Right cardiac atrium (tissue), 5 donors: ENCODE measurements at regions not wholly inside any gene's neighbourhood (a gene's known extent, or its start where the extent isn't known, plus 50 kb on each side); places are given as distances from the start of the nearest gene placed in this dataset.

Experiments
- ATAC-seq, 2 donors: fragments of 200-7000 bp; cut with Tn5 transposase; one replicate each; pipeline versions ENCODE4 v1.8.0 to v1.9.1; 2020; ENCODE audit warnings: moderate library complexity in 2 of 2, mild to moderate bottlenecking in 1 of 2
- DNase-seq, 3 donors: peaks; one replicate each; pipeline ENCODE4 v3.0.0-alpha.2; 2020
- H3K27ac ChIP-seq: one replicate; pipeline ENCODE4 v1.5.1; 2013; ENCODE audit warnings: mild to moderate bottlenecking, low read length, control low read depth, moderate library complexity
- H3K27me3 ChIP-seq: one replicate; pipeline ENCODE4 v1.6.1; 2013; ENCODE audit not compliant: control insufficient read depth, insufficient read depth
- H3K4me1 ChIP-seq: one replicate; pipeline ENCODE4 v1.6.1; 2013; ENCODE audit warnings: low read length; ENCODE audit not compliant: control insufficient read depth, insufficient read depth
- H3K4me3 ChIP-seq: one replicate; pipeline ENCODE4 v1.5.1; 2013; ENCODE audit warnings: low read length, control low read depth
- H3K9me3 ChIP-seq: one replicate; pipeline ENCODE4 v1.6.1; 2013; ENCODE audit warnings: low read length; ENCODE audit not compliant: control insufficient read depth
- WGBS: extraction: QIAGEN DNeasy Blood & Tissue Kit; methylation state at CpG from one replicate; pipeline ENCODE4 v1.1.7; 2013; 5-methylcytosine and 5-hydroxymethylcytosine counted together
- intact Hi-C, 4 donors: fragments of 100-400 bp; cut with DNase I; formaldehyde crosslinking; loops; one replicate each; pipeline versions ENCODE4 v1.11.0 to v1.14.0; 2022 to 2023
- donor health status: healthy with polysubstance abuse.
- donor health status: DM: no; HTN: yes; CAD: no.
- donor health status: DM: no; HTN: no; CAD: no.
- donor health status: DM: no; HTN: yes; CAD: no; lungs with severe emphysema.
- donor health status: DM: yes; HTN: yes; CAD: no.

DNA sequence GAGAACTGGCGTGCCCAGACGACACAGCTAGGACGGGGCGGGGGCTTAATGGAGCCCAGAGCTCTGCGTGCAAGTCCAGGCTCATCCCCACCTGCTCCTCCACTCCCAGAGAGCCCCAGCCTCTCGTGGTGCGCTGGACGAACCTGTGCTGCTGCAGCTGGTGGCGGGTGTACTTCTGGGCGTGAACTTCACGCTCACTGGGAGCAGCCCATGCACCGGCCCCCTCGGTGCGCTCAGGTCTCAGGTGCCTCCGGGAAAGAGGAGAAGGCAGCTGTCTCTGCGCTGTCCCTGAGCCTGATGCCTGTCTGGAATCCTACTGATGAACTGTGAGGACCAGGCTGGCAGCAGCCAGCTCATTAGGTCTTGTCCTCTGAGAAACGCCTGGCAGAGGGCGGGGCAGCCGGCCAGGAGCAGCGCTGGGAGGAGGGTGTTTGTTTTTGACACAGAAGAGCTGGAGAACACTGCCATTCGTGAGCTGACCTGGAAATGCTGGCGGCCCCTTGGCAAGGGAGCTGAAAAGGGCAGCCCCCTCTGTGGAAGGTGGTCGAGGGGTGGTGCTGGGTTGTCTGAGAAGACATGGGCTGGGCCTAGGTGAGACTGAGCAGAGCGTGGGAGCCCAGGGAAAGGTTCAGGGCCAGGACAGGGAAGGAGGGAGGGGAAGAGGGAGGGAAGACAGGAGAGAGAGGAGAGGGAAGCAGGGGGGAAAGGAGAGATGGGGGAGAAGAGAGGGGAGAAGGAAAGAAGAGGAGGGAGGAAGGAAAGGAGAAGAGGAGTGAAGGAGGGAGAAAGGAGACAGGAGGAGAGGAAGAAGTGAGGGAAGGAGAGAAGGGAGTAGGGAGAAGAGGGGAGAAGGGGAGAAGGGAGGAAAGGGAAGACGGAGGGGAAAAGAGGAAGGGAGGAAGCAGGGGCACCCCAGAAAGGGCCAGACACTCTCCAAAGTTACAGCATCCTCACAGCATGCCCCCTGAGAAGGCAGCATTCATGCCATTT, 53.5 kb upstream of the TNS3 start:
- Histone ChIP-seq H3K4me1 (no peaks in the 10 kb centered on the region), H3K9me3 (no peaks in the 10 kb centered on the region), H3K27ac (no peak overlapping the region), H3K27me3 (no peaks in the 10 kb centered on the region), H3K4me3 (no peak overlapping the region)
- DNase-seq (peak in 2 of 3 donors; percentile 61 to 75), ATAC-seq (peak; percentile 36)
- WGBS, result 58% methylated on average over 25 of the region's 25 CpGs
- intact Hi-C loops, result no loop called here

DNA sequence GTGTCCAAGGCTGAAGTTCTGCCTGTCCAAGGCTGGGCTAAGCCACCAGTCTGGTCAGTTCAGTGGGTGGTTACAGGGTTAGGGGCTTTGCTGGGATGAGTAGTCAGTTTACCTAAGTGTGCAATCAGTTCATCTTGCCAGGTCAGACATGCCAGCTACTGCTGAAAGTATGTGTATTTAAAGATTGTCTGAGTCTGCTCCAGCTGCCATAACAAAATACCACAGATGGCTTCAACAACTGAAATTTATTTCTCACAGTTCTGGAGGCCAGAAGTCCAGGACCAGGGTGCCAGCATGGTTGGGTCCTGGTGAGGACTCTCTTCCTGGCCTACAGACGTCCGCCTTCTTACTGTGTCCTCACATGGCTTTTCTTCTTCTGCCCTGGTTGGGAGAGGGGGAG, 52.4 kb upstream of the TNS3 start:
- H3K9me3 ChIP-seq, result no peaks in the 10 kb centered on the region
- 94% methylated on average over 2 of the region's 2 CpGs for WGBS
- intact Hi-C loops, result no loop called here
- H3K4me1 ChIP-seq, result no peaks in the 10 kb centered on the region
- no peaks in the 10 kb centered on the region for H3K27me3 ChIP-seq
- DNase-seq (no peak), ATAC-seq (no peak)
- no peak overlapping the region for H3K4me3 ChIP-seq
- no peak overlapping the region for H3K27ac ChIP-seq

DNA sequence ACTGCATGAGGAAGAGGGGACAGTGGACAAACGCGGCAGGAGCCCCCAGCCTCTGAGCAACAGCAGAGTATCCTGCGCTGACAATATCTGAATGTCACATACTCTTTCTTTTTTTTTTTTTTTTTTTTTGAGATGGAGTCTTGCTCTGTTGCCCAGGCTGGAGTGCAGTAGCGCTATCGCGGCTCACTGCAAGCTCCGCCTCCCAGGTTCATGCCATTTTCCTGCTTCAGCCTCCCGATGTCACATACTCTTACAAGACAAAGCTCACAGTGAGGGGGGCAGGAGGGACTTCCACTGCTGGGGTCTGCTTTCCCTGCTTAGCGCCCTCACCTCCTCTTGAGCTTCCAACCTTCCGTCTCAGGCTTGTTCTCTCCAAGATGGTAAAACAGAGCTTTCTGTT, 51.2 kb upstream of the TNS3 start:
- H3K27me3 ChIP-seq, result no peaks in the 10 kb centered on the region
- H3K9me3 ChIP-seq, result no peaks in the 10 kb centered on the region
- no peaks in the 10 kb centered on the region for H3K4me1 ChIP-seq
- intact Hi-C loops, result no loop called here
- H3K4me3 ChIP-seq, result no peak overlapping the region
- ATAC-seq (no peak), DNase-seq (no peak)
- H3K27ac ChIP-seq, result no peak overlapping the region
- WGBS, result 97% methylated on average over 10 of the region's 10 CpGs
